ENCODE measurements at regions not wholly inside any gene's neighbourhood (a gene's known extent, or its start where the extent isn't known, plus 50 kb on each side); places are given as distances from the start of the nearest gene placed in this dataset.

- Histone ChIP-seq H3K9me3 (ENCODE audit: control insufficient read depth in 2 of 2, insufficient read depth in 1 of 2, low read depth in 1 of 2, low read length in 1 of 2) (no peaks in the 10 kb centered on the region), H3K4me1 (ENCODE audit: control insufficient read depth in 3 of 3, insufficient read depth in 2 of 3, low read depth in 1 of 3, low read length in 2 of 3) (no peaks in the 10 kb centered on the region), H3K27me3 (ENCODE audit: control insufficient read depth in 3 of 3, insufficient read depth in 3 of 3, low read length in 3 of 3) (no peaks in the 10 kb centered on the region), H3K36me3 (ENCODE audit: control insufficient read depth in 3 of 3, insufficient read depth in 2 of 3, low read depth in 1 of 3, low read length in 3 of 3) (no peaks in the 10 kb centered on the region), H3K27ac (ENCODE audit: low read depth in 1 of 3, low read length in 2 of 3) (no peak overlapping the region), H3K4me3 (ENCODE audit: low read depth in 1 of 3, low read length in 3 of 3) (no peak overlapping the region)
- FAIRE-seq, result no peak
- 55 to 64% (median 58%) methylated on average over 4 of the region's 4 CpGs for WGBS, 3 donors
- DNase-seq, result peak; percentile 31 to 44
Measured at GRCh38 chr7:17009007-17009719, 127.4 kb upstream of the AGR3 start.

- Histone ChIP-seq H3K9me3 (ENCODE audit: control insufficient read depth in 2 of 2, insufficient read depth in 1 of 2, low read depth in 1 of 2, low read length in 1 of 2) (no peaks in the 10 kb centered on the region), H3K4me3 (ENCODE audit: low read depth in 1 of 3, low read length in 3 of 3) (no peak overlapping the region), H3K4me1 (ENCODE audit: control insufficient read depth in 3 of 3, insufficient read depth in 2 of 3, low read depth in 1 of 3, low read length in 2 of 3) (no peaks in the 10 kb centered on the region), H3K27ac (ENCODE audit: low read depth in 1 of 3, low read length in 2 of 3) (no peak overlapping the region), H3K36me3 (ENCODE audit: control insufficient read depth in 3 of 3, insufficient read depth in 2 of 3, low read depth in 1 of 3, low read length in 3 of 3) (no peaks in the 10 kb centered on the region), H3K27me3 (ENCODE audit: control insufficient read depth in 3 of 3, insufficient read depth in 3 of 3, low read length in 3 of 3) (no peaks in the 10 kb centered on the region)
- WGBS, 3 donors, result 66 to 86% (median 81%) methylated on average over 1 of the region's 1 CpG
- no peak for FAIRE-seq
- DNase-seq, result no peak
Measured at GRCh38 chr7:17009933-17010332, 128.2 kb upstream of the AGR3 start.

DNA sequence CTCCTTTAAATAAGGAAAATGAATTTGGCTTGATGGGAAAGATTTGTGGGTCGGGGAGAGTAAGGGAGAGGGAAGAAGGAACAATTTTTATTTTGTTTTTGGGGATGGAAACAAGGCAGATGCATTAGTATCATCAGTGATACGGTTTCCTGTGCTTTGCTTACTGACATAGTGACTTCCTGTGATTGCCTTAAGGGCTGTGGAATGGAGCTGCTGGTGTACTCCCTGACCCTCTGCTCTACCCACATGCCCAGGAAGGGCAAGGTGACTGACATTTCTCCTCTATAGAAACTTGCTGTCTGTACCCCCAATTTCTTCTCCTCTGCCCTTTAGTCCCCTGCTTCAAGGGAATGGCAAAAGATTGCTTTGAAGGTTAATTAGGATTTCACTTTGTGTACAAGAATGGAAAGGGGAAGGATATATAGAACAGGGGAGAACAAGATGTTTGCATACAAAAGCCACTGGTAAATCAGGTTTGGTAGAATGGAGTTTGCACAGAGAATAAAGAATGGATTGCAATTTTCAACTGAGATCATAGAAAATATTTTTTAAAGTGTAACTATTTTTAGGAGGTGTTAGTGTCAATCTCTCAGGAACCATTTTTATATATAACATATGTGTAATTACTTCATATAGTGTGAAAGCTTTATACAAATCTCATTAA is 129.0 kb upstream of the AGR3 start:
- Histone ChIP-seq H3K27me3 (ENCODE audit: control insufficient read depth in 3 of 3, insufficient read depth in 3 of 3, low read length in 3 of 3) (no peaks in the 10 kb centered on the region), H3K9me3 (ENCODE audit: control insufficient read depth in 2 of 2, insufficient read depth in 1 of 2, low read depth in 1 of 2, low read length in 1 of 2) (no peaks in the 10 kb centered on the region), H3K4me3 (ENCODE audit: low read depth in 1 of 3, low read length in 3 of 3) (no peak overlapping the region), H3K27ac (ENCODE audit: low read depth in 1 of 3, low read length in 2 of 3) (peak overlapping the region in 1 of 3 donors; percentile 66), H3K4me1 (ENCODE audit: control insufficient read depth in 3 of 3, insufficient read depth in 2 of 3, low read depth in 1 of 3, low read length in 2 of 3) (no peaks in the 10 kb centered on the region), H3K36me3 (ENCODE audit: control insufficient read depth in 3 of 3, insufficient read depth in 2 of 3, low read depth in 1 of 3, low read length in 3 of 3) (no peaks in the 10 kb centered on the region)
- WGBS, 3 donors, result 59 to 77% (median 76%) methylated on average over 2 of the region's 2 CpGs
- DNase-seq (no peak), FAIRE-seq (no peak)

DNA sequence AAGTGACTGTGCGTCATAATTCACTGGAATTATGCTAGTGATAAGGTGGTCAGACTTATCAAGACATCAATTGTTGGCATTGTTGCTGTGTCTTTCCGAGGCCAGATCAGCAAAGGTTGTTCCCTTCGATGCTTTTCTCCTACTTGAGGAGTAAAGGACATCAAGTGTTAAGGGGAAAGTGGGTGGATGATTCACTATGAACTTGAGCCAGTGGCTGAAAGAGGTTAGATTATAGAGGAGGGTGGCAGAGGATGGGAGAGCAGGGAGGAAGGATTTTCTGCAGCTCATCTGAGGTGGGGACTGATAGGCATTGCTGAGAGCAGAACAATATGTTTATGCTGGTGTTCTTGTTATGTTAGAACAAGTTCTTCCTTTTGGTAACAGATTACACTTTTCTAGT is 131.4 kb upstream of the AGR3 start:
- no peak for FAIRE-seq
- no peaks in the 10 kb centered on the region for H3K9me3 ChIP-seq (ENCODE audit: control insufficient read depth in 2 of 2, insufficient read depth in 1 of 2, low read depth in 1 of 2, low read length in 1 of 2)
- 84 to 91% (median 86%) methylated on average over 3 of the region's 3 CpGs for WGBS, 3 donors
- no peak for DNase-seq
- H3K27ac ChIP-seq (ENCODE audit: low read depth in 1 of 3, low read length in 2 of 3), result no peak overlapping the region
- no peaks in the 10 kb centered on the region for H3K36me3 ChIP-seq (ENCODE audit: control insufficient read depth in 3 of 3, insufficient read depth in 2 of 3, low read depth in 1 of 3, low read length in 3 of 3)
- no peak overlapping the region for H3K4me3 ChIP-seq (ENCODE audit: low read depth in 1 of 3, low read length in 3 of 3)
- H3K27me3 ChIP-seq (ENCODE audit: control insufficient read depth in 3 of 3, insufficient read depth in 3 of 3, low read length in 3 of 3), result no peaks in the 10 kb centered on the region
- no peaks in the 10 kb centered on the region for H3K4me1 ChIP-seq (ENCODE audit: control insufficient read depth in 3 of 3, insufficient read depth in 2 of 3, low read depth in 1 of 3, low read length in 2 of 3)

- no peaks in the 10 kb centered on the region for H3K9me3 ChIP-seq (ENCODE audit: control insufficient read depth in 2 of 2, insufficient read depth in 1 of 2, low read depth in 1 of 2, low read length in 1 of 2)
- DNase-seq (no peak), FAIRE-seq (no peak)
- no peaks in the 10 kb centered on the region for H3K4me1 ChIP-seq (ENCODE audit: control insufficient read depth in 3 of 3, insufficient read depth in 2 of 3, low read depth in 1 of 3, low read length in 2 of 3)
- 94 to 96% (median 95%) methylated on average over 8 of the region's 8 CpGs for WGBS, 3 donors
- H3K4me3 ChIP-seq (ENCODE audit: low read depth in 1 of 3, low read length in 3 of 3), result no peak overlapping the region
- no peaks in the 10 kb centered on the region for H3K36me3 ChIP-seq (ENCODE audit: control insufficient read depth in 3 of 3, insufficient read depth in 2 of 3, low read depth in 1 of 3, low read length in 3 of 3)
- H3K27ac ChIP-seq (ENCODE audit: low read depth in 1 of 3, low read length in 2 of 3), result no peak overlapping the region
- H3K27me3 ChIP-seq (ENCODE audit: control insufficient read depth in 3 of 3, insufficient read depth in 3 of 3, low read length in 3 of 3), result no peaks in the 10 kb centered on the region
Measured at GRCh38 chr7:17014686-17015085, 132.9 kb upstream of the AGR3 start.

DNA sequence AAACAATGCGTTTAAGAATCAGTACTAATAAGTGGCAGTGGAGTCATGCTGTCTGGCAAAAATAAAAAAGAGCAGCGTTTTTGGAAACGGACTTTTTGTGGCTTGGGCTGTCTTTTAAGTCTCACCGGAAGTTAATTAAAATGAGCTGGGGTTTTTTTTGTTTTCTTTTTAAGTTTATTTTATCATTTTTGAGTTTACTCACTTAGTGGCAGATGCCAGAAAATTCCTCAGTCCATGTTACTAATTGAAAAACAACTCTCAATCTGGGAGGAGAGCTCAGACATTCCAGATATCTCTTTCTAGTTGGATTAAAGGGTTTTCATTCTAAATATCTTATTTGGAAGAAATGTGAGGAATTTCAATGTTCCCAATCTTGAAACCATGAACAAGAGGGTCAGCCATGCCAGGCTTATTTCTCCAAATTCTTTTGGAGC is 133.8 kb upstream of the AGR3 start:
- peaks cover 0 to 2% (median 0%) of the 10 kb centered on the region in 3 donors for H3K4me1 ChIP-seq (ENCODE audit: control insufficient read depth in 3 of 3, insufficient read depth in 2 of 3, low read depth in 1 of 3, low read length in 2 of 3)
- H3K9me3 ChIP-seq (ENCODE audit: control insufficient read depth in 2 of 2, insufficient read depth in 1 of 2, low read depth in 1 of 2, low read length in 1 of 2), result no peaks in the 10 kb centered on the region
- no peaks in the 10 kb centered on the region for H3K36me3 ChIP-seq (ENCODE audit: control insufficient read depth in 3 of 3, insufficient read depth in 2 of 3, low read depth in 1 of 3, low read length in 3 of 3)
- H3K4me3 ChIP-seq (ENCODE audit: low read depth in 1 of 3, low read length in 3 of 3), result no peak overlapping the region
- FAIRE-seq (no peak), DNase-seq (no peak)
- no peaks in the 10 kb centered on the region for H3K27me3 ChIP-seq (ENCODE audit: control insufficient read depth in 3 of 3, insufficient read depth in 3 of 3, low read length in 3 of 3)
- H3K27ac ChIP-seq (ENCODE audit: low read depth in 1 of 3, low read length in 2 of 3), result no peak overlapping the region
- 49 to 86% (median 69%) methylated on average over 4 of the region's 4 CpGs for WGBS, 3 donors

DNA sequence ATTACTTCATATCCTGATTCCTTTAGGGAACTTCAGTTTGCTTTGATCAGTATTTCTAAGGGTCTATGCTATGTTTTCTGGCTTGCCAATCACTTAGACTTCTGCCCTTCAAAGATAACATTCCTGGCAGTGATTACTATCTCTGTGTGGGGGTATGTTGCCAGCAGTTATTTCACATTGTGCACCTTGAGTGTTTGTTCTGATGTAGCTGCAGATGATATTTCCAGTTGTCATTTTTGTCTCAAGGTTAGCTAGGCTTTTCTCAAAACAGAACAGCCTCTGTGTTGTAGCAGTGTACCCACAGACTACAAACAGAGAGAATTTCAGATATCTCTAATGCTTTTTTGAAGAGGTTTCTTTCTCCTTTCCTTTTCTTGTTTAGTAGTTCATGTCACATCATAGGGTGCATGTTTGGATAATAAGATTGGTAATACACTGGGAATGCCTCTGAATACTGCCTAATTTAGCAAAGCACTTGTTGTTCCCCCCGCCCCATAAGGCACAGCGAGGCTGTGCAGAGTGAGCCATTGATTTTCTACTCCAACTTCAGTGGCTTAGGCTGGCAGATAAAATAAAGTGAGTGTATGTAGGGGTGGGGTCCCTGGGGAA is 134.7 kb upstream of the AGR3 start:
- WGBS, 3 donors, result 88 to 97% (median 92%) methylated on average over 2 of the region's 2 CpGs
- Histone ChIP-seq H3K27me3 (ENCODE audit: control insufficient read depth in 3 of 3, insufficient read depth in 3 of 3, low read length in 3 of 3) (no peaks in the 10 kb centered on the region), H3K27ac (ENCODE audit: low read depth in 1 of 3, low read length in 2 of 3) (no peak overlapping the region), H3K9me3 (ENCODE audit: control insufficient read depth in 2 of 2, insufficient read depth in 1 of 2, low read depth in 1 of 2, low read length in 1 of 2) (no peaks in the 10 kb centered on the region), H3K4me3 (ENCODE audit: low read depth in 1 of 3, low read length in 3 of 3) (no peak overlapping the region), H3K4me1 (ENCODE audit: control insufficient read depth in 3 of 3, insufficient read depth in 2 of 3, low read depth in 1 of 3, low read length in 2 of 3) (peaks cover 0 to 4% (median 0%) of the 10 kb centered on the region in 3 donors), H3K36me3 (ENCODE audit: control insufficient read depth in 3 of 3, insufficient read depth in 2 of 3, low read depth in 1 of 3, low read length in 3 of 3) (no peaks in the 10 kb centered on the region)
- FAIRE-seq, result no peak
- no peak for DNase-seq

DNA sequence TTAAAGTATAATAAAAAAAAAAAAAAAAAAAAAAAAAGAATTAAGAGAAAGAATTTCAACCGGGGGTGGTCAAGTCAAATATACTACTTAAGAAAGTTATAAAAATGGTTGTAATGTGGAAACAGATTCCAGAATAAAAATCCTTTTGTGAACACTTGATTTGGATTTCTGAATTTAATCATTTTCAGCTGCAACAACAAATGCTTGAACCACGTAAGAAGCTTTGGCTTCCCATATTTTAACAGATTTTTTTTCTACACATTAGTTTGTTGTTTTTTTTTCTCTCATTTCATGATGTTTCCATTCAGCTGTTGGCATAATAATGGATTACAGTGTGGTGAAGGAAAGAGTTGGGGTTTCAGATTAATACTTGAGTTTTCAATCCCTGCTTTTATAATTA is 137.3 kb upstream of the AGR3 start:
- WGBS, 3 donors, result 95 to 98% (median 95%) methylated on average over 2 of the region's 2 CpGs
- no peak for FAIRE-seq

More for the DNA sequence above, 137.3 kb upstream of the AGR3 start:
- no peak overlapping the region for H3K27ac ChIP-seq (ENCODE audit: low read depth in 1 of 3, low read length in 2 of 3)
- peaks cover 0 to 4% (median 0%) of the 10 kb centered on the region in 3 donors for H3K4me1 ChIP-seq (ENCODE audit: control insufficient read depth in 3 of 3, insufficient read depth in 2 of 3, low read depth in 1 of 3, low read length in 2 of 3)
- no peaks in the 10 kb centered on the region for H3K27me3 ChIP-seq (ENCODE audit: control insufficient read depth in 3 of 3, insufficient read depth in 3 of 3, low read length in 3 of 3)
- no peaks in the 10 kb centered on the region for H3K36me3 ChIP-seq (ENCODE audit: control insufficient read depth in 3 of 3, insufficient read depth in 2 of 3, low read depth in 1 of 3, low read length in 3 of 3)
- H3K9me3 ChIP-seq (ENCODE audit: control insufficient read depth in 2 of 2, insufficient read depth in 1 of 2, low read depth in 1 of 2, low read length in 1 of 2), result no peaks in the 10 kb centered on the region
- DNase-seq, result no peak
- no peak overlapping the region for H3K4me3 ChIP-seq (ENCODE audit: low read depth in 1 of 3, low read length in 3 of 3)

Measured in small intestine (tissue), 7 donors.